ENCODE measurements at regions not wholly inside any gene's neighbourhood (a gene's known extent, or its start where the extent isn't known, plus 50 kb on each side); places are given as distances from the start of the nearest gene placed in this dataset.

GRCh38 chrX:2594491-2594890, 93.7 kb upstream of the DHRSX start:
- Histone ChIP-seq H3K27ac (no peak overlapping the region), H3K36me3 (no peaks in the 10 kb centered on the region), H3K4me1 (peaks cover 0 to 4% (median 0%) of the 10 kb centered on the region in 4 donors), H3K9me3 (no peaks in the 10 kb centered on the region), H3K4me3 (no peak overlapping the region), H3K27me3 (no peaks in the 10 kb centered on the region)
- WGBS, 2 donors: 62 to 82% methylated on average over 3 of the region's 3 CpGs
- DNase-seq: no peak
- intact Hi-C loops (cut with DNase I): loop anchor here (5.0 kb wide), 1 partner anchor 92 kb away; the partner anchor contains the start of genes DHRSX and ZBED1
- TF ChIP-seq POLR2AphosphoS5 (IDR thresholded peaks at IDR 0.05) (no peak), EP300 (IDR thresholded peaks at IDR 0.05) (no peak), POLR2A (IDR thresholded peaks at IDR 0.05) (no peak)
- TF ChIP-seq, protein P1, sequence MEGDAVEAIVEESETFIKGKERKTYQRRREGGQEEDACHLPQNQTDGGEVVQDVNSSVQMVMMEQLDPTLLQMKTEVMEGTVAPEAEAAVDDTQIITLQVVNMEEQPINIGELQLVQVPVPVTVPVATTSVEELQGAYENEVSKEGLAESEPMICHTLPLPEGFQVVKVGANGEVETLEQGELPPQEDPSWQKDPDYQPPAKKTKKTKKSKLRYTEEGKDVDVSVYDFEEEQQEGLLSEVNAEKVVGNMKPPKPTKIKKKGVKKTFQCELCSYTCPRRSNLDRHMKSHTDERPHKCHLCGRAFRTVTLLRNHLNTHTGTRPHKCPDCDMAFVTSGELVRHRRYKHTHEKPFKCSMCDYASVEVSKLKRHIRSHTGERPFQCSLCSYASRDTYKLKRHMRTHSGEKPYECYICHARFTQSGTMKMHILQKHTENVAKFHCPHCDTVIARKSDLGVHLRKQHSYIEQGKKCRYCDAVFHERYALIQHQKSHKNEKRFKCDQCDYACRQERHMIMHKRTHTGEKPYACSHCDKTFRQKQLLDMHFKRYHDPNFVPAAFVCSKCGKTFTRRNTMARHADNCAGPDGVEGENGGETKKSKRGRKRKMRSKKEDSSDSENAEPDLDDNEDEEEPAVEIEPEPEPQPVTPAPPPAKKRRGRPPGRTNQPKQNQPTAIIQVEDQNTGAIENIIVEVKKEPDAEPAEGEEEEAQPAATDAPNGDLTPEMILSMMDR (IDR thresholded peaks at IDR 0.05): no peak

DNA sequence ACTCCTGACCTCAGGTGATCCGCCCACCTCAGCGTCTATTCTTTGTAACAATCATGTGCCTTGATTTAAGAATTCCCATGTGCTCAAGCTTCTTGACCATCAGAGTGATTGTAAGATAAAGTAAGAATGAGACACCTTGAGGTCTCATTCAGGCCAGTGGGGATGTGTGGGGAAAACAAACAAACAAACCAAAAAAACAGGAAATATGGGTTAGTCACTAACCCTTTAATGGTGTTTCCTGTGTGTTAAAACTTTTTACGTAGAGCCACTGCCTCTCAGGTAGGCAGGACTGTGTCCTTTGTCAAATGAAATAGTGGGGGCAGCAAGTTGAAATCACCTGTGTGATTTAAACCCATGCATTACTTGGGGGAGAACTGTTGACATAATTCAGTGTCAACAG, 91.5 kb upstream of the DHRSX start:
- 70 to 77% methylated on average over 3 of the region's 3 CpGs for WGBS, 2 donors

DNA sequence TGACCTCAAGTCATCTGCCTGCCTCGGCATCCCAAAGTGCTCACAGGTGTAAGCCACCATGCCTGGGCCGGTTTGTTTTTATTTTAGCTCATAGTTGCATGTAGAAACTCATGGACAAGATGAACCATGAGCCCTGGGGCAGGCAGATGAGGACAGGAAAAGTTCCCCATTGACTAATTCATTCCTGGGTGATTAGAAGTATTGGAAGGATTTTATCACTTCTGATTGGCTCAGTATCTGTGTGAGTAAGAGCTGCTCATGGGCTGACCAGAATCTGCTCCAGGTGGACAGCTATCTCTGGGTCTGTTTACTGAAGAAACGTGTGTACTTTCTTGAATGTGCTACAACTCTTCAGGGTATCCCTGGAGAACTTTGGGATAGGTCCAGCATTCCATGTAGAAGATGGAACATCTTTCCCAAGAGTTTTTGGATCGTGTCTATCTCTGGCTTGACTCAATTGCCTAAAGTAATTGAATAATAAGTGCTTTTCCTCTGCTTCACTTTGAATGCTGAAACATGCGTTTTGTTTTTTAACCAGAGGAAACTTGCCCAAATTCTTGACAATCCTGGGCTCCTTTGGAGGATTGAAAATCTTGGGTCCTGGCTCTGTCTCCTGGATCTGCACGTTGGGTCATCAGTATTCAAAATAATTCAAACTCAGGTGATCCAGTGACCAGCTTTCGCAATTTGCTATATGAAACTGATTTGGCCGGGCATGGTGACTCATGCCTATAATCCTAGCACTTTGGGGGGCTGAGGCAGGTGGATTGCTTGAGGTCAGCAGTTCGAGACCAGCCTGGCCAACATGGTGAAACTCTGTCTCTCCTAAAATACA, 88.6 kb upstream of the DHRSX start:
- 64 to 79% methylated on average over 9 of the region's 9 CpGs for WGBS, 2 donors
- Histone ChIP-seq H3K27ac (no peak overlapping the region), H3K36me3 (no peaks in the 10 kb centered on the region), H3K4me1 (peaks cover 0 to 4% (median under 1%) of the 10 kb centered on the region in 4 donors), H3K4me3 (no peak overlapping the region), H3K9me3 (no peaks in the 10 kb centered on the region), H3K27me3 (peaks cover 3 to 11% (median 9%) of the 10 kb centered on the region in 3 donors)
- intact Hi-C loops (cut with DNase I): loop anchor here (5.0 kb wide), 1 partner anchor 87 kb away; the partner anchor contains the start of genes DHRSX and ZBED1
- DNase-seq: no peak
- TF ChIP-seq POLR2AphosphoS5 (IDR thresholded peaks at IDR 0.05) (no peak), POLR2A (IDR thresholded peaks at IDR 0.05) (no peak), EP300 (IDR thresholded peaks at IDR 0.05) (no peak)
- TF ChIP-seq, protein P1 (IDR thresholded peaks at IDR 0.05): no peak

More for the DNA sequence above, 91.5 kb upstream of the DHRSX start:
- H3K36me3 ChIP-seq: no peaks in the 10 kb centered on the region
- peaks cover 0 to 4% (median 0%) of the 10 kb centered on the region in 4 donors for H3K4me1 ChIP-seq
- DNase-seq: no peak
- H3K27ac ChIP-seq: no peak overlapping the region
- no peaks in the 10 kb centered on the region for H3K9me3 ChIP-seq
- H3K27me3 ChIP-seq: no peaks in the 10 kb centered on the region
- no peak for TF ChIP-seq EP300 (IDR thresholded peaks at IDR 0.05)
- TF ChIP-seq POLR2AphosphoS5 (IDR thresholded peaks at IDR 0.05): no peak
- TF ChIP-seq POLR2A (IDR thresholded peaks at IDR 0.05): no peak
- TF ChIP-seq, protein P1 (IDR thresholded peaks at IDR 0.05): no peak
- intact Hi-C loops (cut with DNase I): loop anchor here (5.0 kb wide), 1 partner anchor 90 kb away; the partner anchor contains the start of genes DHRSX and ZBED1
- no peak overlapping the region for H3K4me3 ChIP-seq

- Histone ChIP-seq H3K36me3 (no peaks in the 10 kb centered on the region), H3K4me1 (peaks cover 0 to 12% (median 10%) of the 10 kb centered on the region in 4 donors), H3K27ac (no peak overlapping the region), H3K4me3 (no peak overlapping the region), H3K27me3 (peaks cover 14 to 23% (median 21%) of the 10 kb centered on the region in 3 donors), H3K9me3 (no peaks in the 10 kb centered on the region)
- intact Hi-C loops (cut with DNase I): no loop called here
- no peak for DNase-seq
- 94% methylated on average over 4 of the region's 4 CpGs for WGBS, 2 donors
- TF ChIP-seq, protein P1 (IDR thresholded peaks at IDR 0.05): no peak
- TF ChIP-seq POLR2A (IDR thresholded peaks at IDR 0.05) (no peak), EP300 (IDR thresholded peaks at IDR 0.05) (no peak), POLR2AphosphoS5 (IDR thresholded peaks at IDR 0.05) (no peak)
Observed at GRCh38 chrX:2588049-2588448, 87.3 kb upstream of the DHRSX start.

All from sigmoid colon (tissue), 6 donors.